ENCODE measurements at regions not wholly inside any gene's neighbourhood (a gene's known extent, or its start where the extent isn't known, plus 50 kb on each side); places are given as distances from the start of the nearest gene placed in this dataset.

- DNase-seq (ENCODE audit: extremely low read depth in 1 of 11, low read depth in 9 of 11, low spot score in 4 of 11) = no peak
Observed at GRCh38 chr11:112620621-112621394, 340.4 kb upstream of the NCAM1 start.

GRCh38 chr11:112623057-112623456 lies 338.2 kb upstream of the NCAM1 start:
- no peak for DNase-seq (ENCODE audit: extremely low read depth in 1 of 11, low read depth in 9 of 11, low spot score in 4 of 11)

GRCh38 chr11:112624431-112624830 lies 336.8 kb upstream of the NCAM1 start:
- peak; percentile 49 to 83 (median 63) for DNase-seq (ENCODE audit: extremely low read depth in 1 of 11, low read depth in 9 of 11, low spot score in 4 of 11)

GRCh38 chr11:112624971-112625370 lies 336.2 kb upstream of the NCAM1 start:
- peak in 1 of 11 donors; percentile 17 for DNase-seq (ENCODE audit: extremely low read depth in 1 of 11, low read depth in 9 of 11, low spot score in 4 of 11)

GRCh38 chr11:112625814-112626213 lies 335.4 kb upstream of the NCAM1 start:
- DNase-seq (ENCODE audit: extremely low read depth in 1 of 11, low read depth in 9 of 11, low spot score in 4 of 11) = no peak

GRCh38 chr11:112626731-112627130 lies 334.5 kb upstream of the NCAM1 start:
- peak in 1 of 11 donors; percentile 20 for DNase-seq (ENCODE audit: extremely low read depth in 1 of 11, low read depth in 9 of 11, low spot score in 4 of 11)

- DNase-seq (ENCODE audit: extremely low read depth in 1 of 11, low read depth in 9 of 11, low spot score in 4 of 11) = no peak
Observed at GRCh38 chr11:112627588-112628045, 333.6 kb upstream of the NCAM1 start.

GRCh38 chr11:112628676-112629075 lies 332.5 kb upstream of the NCAM1 start:
- DNase-seq (ENCODE audit: extremely low read depth in 1 of 11, low read depth in 9 of 11, low spot score in 4 of 11) = no peak

- DNase-seq (ENCODE audit: extremely low read depth in 1 of 11, low read depth in 9 of 11, low spot score in 4 of 11) = no peak
Observed at GRCh38 chr11:112630496-112630895, 330.7 kb upstream of the NCAM1 start.

GRCh38 chr11:112631333-112631732 lies 329.9 kb upstream of the NCAM1 start:
- DNase-seq (ENCODE audit: extremely low read depth in 1 of 11, low read depth in 9 of 11, low spot score in 4 of 11) = no peak

- DNase-seq (ENCODE audit: extremely low read depth in 1 of 11, low read depth in 9 of 11, low spot score in 4 of 11) = no peak
Observed at GRCh38 chr11:112632866-112633505, 328.2 kb upstream of the NCAM1 start.

- no peak for DNase-seq (ENCODE audit: extremely low read depth in 1 of 11, low read depth in 9 of 11, low spot score in 4 of 11)
Observed at GRCh38 chr11:112634551-112634950, 326.7 kb upstream of the NCAM1 start.

GRCh38 chr11:112634995-112635737 lies 326.1 kb upstream of the NCAM1 start:
- DNase-seq (ENCODE audit: extremely low read depth in 1 of 11, low read depth in 9 of 11, low spot score in 4 of 11) = no peak

GRCh38 chr11:112637076-112637475 lies 324.1 kb upstream of the NCAM1 start:
- no peak for DNase-seq (ENCODE audit: extremely low read depth in 1 of 11, low read depth in 9 of 11, low spot score in 4 of 11)

GRCh38 chr11:112637876-112638275 lies 323.3 kb upstream of the NCAM1 start:
- no peak for DNase-seq (ENCODE audit: extremely low read depth in 1 of 11, low read depth in 9 of 11, low spot score in 4 of 11)

GRCh38 chr11:112639469-112639868 lies 321.8 kb upstream of the NCAM1 start:
- DNase-seq (ENCODE audit: extremely low read depth in 1 of 11, low read depth in 9 of 11, low spot score in 4 of 11) = no peak

- DNase-seq (ENCODE audit: extremely low read depth in 1 of 11, low read depth in 9 of 11, low spot score in 4 of 11) = no peak
Observed at GRCh38 chr11:112643416-112643815, 317.8 kb upstream of the NCAM1 start.

- no peak for DNase-seq (ENCODE audit: extremely low read depth in 1 of 11, low read depth in 9 of 11, low spot score in 4 of 11)
Observed at GRCh38 chr11:112644410-112645131, 316.6 kb upstream of the NCAM1 start.

GRCh38 chr11:112649856-112650255 lies 311.4 kb upstream of the NCAM1 start:
- no peak for DNase-seq (ENCODE audit: extremely low read depth in 1 of 11, low read depth in 9 of 11, low spot score in 4 of 11)
